ENCODE measurements at regions not wholly inside any gene's neighbourhood (a gene's known extent, or its start where the extent isn't known, plus 50 kb on each side); places are given as distances from the start of the nearest gene placed in this dataset.

GRCh38 chr2:175698061-175698460 is 304.0 kb downstream of the LNPK start:
- H3K27me3 ChIP-seq (ENCODE audit: insufficient read depth, poor library complexity, severe bottlenecking), result peaks cover 3% of the 10 kb centered on the region
- no peak overlapping the region for H3K4me3 ChIP-seq (replicated peaks; ENCODE audit: insufficient read depth, low read length)
- DNase-seq (ENCODE audit: low read depth in 1 of 2, low spot score in 1 of 2), result no peak
- H3K27ac ChIP-seq (replicated peaks), result no peak overlapping the region
- no peak for TF ChIP-seq REST (IDR thresholded peaks at IDR 0.05; ENCODE audit: insufficient replicate concordance, low read depth)
- TF ChIP-seq GABPA (IDR thresholded peaks at IDR 0.05; ENCODE audit: low read depth), result no peak
- TF ChIP-seq POLR2AphosphoS5 (IDR thresholded peaks at IDR 0.05; ENCODE audit: low read depth), result no peak
- no peak for TF ChIP-seq SPI1 (IDR thresholded peaks at IDR 0.05; ENCODE audit: borderline replicate concordance, low read depth)
- TF ChIP-seq CTCF (IDR thresholded peaks at IDR 0.05; ENCODE audit: insufficient read depth, low read length), result no peak

- Histone ChIP-seq H3K4me3 (replicated peaks; ENCODE audit: insufficient read depth, low read length) (no peak overlapping the region), H3K27ac (replicated peaks) (no peak overlapping the region), H3K27me3 (ENCODE audit: insufficient read depth, poor library complexity, severe bottlenecking) (no peaks in the 10 kb centered on the region)
- DNase-seq (ENCODE audit: low read depth in 1 of 2, low spot score in 1 of 2), result peak; percentile 27 to 56
- no peak for TF ChIP-seq POLR2AphosphoS5 (IDR thresholded peaks at IDR 0.05; ENCODE audit: low read depth)
- TF ChIP-seq CTCF (IDR thresholded peaks at IDR 0.05; ENCODE audit: insufficient read depth, low read length), result peak; percentile 51
Observed at GRCh38 chr2:175690113-175690837, 311.8 kb downstream of the LNPK start.

- Histone ChIP-seq H3K27ac (replicated peaks) (no peak overlapping the region), H3K27me3 (ENCODE audit: insufficient read depth, poor library complexity, severe bottlenecking) (no peaks in the 10 kb centered on the region), H3K4me3 (replicated peaks; ENCODE audit: insufficient read depth, low read length) (no peak overlapping the region)
- DNase-seq (ENCODE audit: low read depth in 1 of 2, low spot score in 1 of 2), result no peak
- TF ChIP-seq GABPA (IDR thresholded peaks at IDR 0.05; ENCODE audit: low read depth) (no peak), REST (IDR thresholded peaks at IDR 0.05; ENCODE audit: insufficient replicate concordance, low read depth) (no peak), CTCF (IDR thresholded peaks at IDR 0.05; ENCODE audit: insufficient read depth, low read length) (no peak), SPI1 (IDR thresholded peaks at IDR 0.05; ENCODE audit: borderline replicate concordance, low read depth) (no peak), POLR2AphosphoS5 (IDR thresholded peaks at IDR 0.05; ENCODE audit: low read depth) (no peak)
Observed at GRCh38 chr2:175688243-175688642, 313.8 kb downstream of the LNPK start.

GRCh38 chr2:175687465-175687864 is 314.6 kb downstream of the LNPK start:
- DNase-seq (ENCODE audit: low read depth in 1 of 2, low spot score in 1 of 2), result no peak
- Histone ChIP-seq H3K27ac (replicated peaks) (no peak overlapping the region), H3K27me3 (ENCODE audit: insufficient read depth, poor library complexity, severe bottlenecking) (no peaks in the 10 kb centered on the region), H3K4me3 (replicated peaks; ENCODE audit: insufficient read depth, low read length) (no peak overlapping the region)
- TF ChIP-seq REST (IDR thresholded peaks at IDR 0.05; ENCODE audit: insufficient replicate concordance, low read depth) (no peak), SPI1 (IDR thresholded peaks at IDR 0.05; ENCODE audit: borderline replicate concordance, low read depth) (no peak), POLR2AphosphoS5 (IDR thresholded peaks at IDR 0.05; ENCODE audit: low read depth) (no peak), CTCF (IDR thresholded peaks at IDR 0.05; ENCODE audit: insufficient read depth, low read length) (no peak), GABPA (IDR thresholded peaks at IDR 0.05; ENCODE audit: low read depth) (no peak)

Data from HL-60 (cell line).